Spinal cord (tissue), 9 donors: ENCODE measurements at regions not wholly inside any gene's neighbourhood (a gene's known extent, or its start where the extent isn't known, plus 50 kb on each side); places are given as distances from the start of the nearest gene placed in this dataset.

Experiments
- DNase-seq, 6 donors: peaks; one replicate each; pipeline versions ENCODE4 v3.0.0 to v3.0.0-alpha.2; 2013 to 2015; ENCODE audit warnings: low spot score in 6 of 6, low read depth in 4 of 6
- H3K27ac ChIP-seq: one replicate; pipeline ENCODE4 v1.5.1; 2013; ENCODE audit warnings: low read depth, low read length, control low read depth
- H3K27me3 ChIP-seq: one replicate; pipeline ENCODE4 v1.6.1; 2013; ENCODE audit warnings: low read length; ENCODE audit not compliant: control insufficient read depth, insufficient read depth
- H3K36me3 ChIP-seq: one replicate; pipeline ENCODE4 v1.6.1; 2013; ENCODE audit warnings: low read length; ENCODE audit not compliant: control insufficient read depth, insufficient read depth
- H3K4me1 ChIP-seq: one replicate; pipeline ENCODE4 v1.6.1; 2013; ENCODE audit warnings: low read length; ENCODE audit not compliant: control insufficient read depth, insufficient read depth
- H3K4me3 ChIP-seq: one replicate; pipeline ENCODE4 v1.5.1; 2013; ENCODE audit warnings: low read depth, low read length, control low read depth
- H3K9me3 ChIP-seq: one replicate; pipeline ENCODE4 v1.6.1; 2013; ENCODE audit warnings: low read length; ENCODE audit not compliant: control insufficient read depth, insufficient read depth
- WGBS: methylation state at CpG from one replicate; pipeline ENCODE4 v1.1.5; 2013; ENCODE audit warnings: missing lambda C conversion rate; ENCODE audit not compliant: insufficient coverage; 5-methylcytosine and 5-hydroxymethylcytosine counted together
- donor health status: healthy.

DNA sequence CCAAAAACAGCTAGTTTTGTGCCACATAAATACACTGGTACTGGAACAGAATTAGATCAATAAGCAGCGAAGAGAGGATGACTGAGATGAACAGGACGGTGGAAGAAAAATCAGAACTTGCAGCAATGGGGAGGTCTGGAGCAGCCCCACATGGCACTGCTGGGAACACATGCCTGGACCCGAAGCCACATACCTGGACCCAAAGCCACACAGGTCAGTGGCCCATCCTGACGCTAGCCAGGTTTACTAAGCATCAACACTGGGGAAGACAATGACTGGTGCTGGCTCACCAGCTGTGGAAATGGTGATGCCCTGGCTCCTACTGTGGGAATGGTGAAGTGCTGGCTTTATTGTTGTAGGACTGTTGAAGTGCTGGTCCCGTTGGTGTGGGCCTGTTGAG lies 139.7 kb upstream of the IRX4 start:
- no peak overlapping the region for H3K27ac ChIP-seq
- H3K36me3 ChIP-seq: no peaks in the 10 kb centered on the region
- DNase-seq: no peak
- H3K4me1 ChIP-seq: no peaks in the 10 kb centered on the region
- peaks cover 3% of the 10 kb centered on the region for H3K27me3 ChIP-seq
- H3K9me3 ChIP-seq: no peaks in the 10 kb centered on the region
- no peak overlapping the region for H3K4me3 ChIP-seq
- 93% methylated on average over 5 of the region's 5 CpGs for WGBS

GRCh38 chr5:2021484-2022176 lies 138.9 kb upstream of the IRX4 start:
- Histone ChIP-seq H3K27ac (no peak overlapping the region), H3K9me3 (no peaks in the 10 kb centered on the region), H3K4me1 (no peaks in the 10 kb centered on the region), H3K27me3 (peaks cover 3% of the 10 kb centered on the region), H3K36me3 (no peaks in the 10 kb centered on the region), H3K4me3 (no peak overlapping the region)
- WGBS: 94% methylated on average over 14 of the region's 14 CpGs
- DNase-seq: no peak

GRCh38 chr5:2020730-2021129 lies 138.0 kb upstream of the IRX4 start:
- DNase-seq: no peak
- 72% methylated on average over 3 of the region's 11 CpGs for WGBS

DNA sequence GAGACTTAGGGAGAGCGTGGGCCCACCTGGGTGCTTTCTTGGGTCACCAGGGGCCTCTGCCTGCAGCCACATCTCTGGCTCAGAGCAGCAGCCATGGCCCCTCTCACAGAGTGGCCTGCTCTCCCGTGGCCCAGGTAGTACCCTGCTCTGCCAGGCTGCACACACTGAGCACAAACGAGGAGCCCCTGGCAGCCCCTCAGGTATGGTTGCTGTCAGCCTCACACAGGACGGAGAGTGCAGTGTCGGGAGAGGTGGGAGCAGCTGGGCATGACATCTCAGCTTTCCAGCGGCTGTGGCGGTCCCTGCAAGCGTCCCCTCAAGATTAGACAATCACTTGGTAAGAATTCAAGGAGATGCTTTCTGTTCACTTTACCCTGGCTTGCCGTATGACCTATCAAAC lies 137.0 kb upstream of the IRX4 start:
- DNase-seq: no peak
- Histone ChIP-seq H3K27me3 (peaks cover 3% of the 10 kb centered on the region), H3K4me1 (no peaks in the 10 kb centered on the region), H3K27ac (no peak overlapping the region), H3K9me3 (no peaks in the 10 kb centered on the region), H3K36me3 (no peaks in the 10 kb centered on the region), H3K4me3 (no peak overlapping the region)
- WGBS: 88% methylated on average over 9 of the region's 9 CpGs

More at GRCh38 chr5:2020730-2021129, 138.0 kb upstream of the IRX4 start:
- H3K36me3 ChIP-seq: no peaks in the 10 kb centered on the region
- H3K4me1 ChIP-seq: no peaks in the 10 kb centered on the region
- H3K27me3 ChIP-seq: peaks cover 3% of the 10 kb centered on the region
- H3K4me3 ChIP-seq: no peak overlapping the region
- H3K27ac ChIP-seq: no peak overlapping the region
- no peaks in the 10 kb centered on the region for H3K9me3 ChIP-seq

DNA sequence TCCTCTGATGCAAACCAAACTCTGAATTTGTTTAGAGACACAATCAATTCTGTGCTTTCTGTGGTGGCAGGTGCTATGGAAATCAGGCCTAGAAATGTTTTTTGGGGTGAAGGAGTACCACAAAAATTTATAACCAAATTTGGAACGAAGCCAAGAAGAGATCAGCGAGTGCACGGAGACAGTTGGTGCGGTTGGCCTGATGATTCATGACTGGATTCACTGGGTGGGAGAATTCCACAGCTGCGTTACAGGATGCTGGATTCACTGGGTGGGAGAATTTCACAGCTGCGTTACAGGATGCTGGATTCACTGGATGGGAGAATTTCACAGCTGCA lies 135.6 kb upstream of the IRX4 start:
- H3K4me1 ChIP-seq: peaks cover 2% of the 10 kb centered on the region
- WGBS: 62% methylated on average over 4 of the region's 6 CpGs
- peaks cover 3% of the 10 kb centered on the region for H3K27me3 ChIP-seq
- no peak for DNase-seq
- H3K27ac ChIP-seq: no peak overlapping the region
- H3K36me3 ChIP-seq: no peaks in the 10 kb centered on the region
- H3K9me3 ChIP-seq: no peaks in the 10 kb centered on the region
- no peak overlapping the region for H3K4me3 ChIP-seq

GRCh38 chr5:2017540-2018389 lies 135.0 kb upstream of the IRX4 start:
- WGBS: 87% methylated on average over 14 of the region's 20 CpGs
- Histone ChIP-seq H3K27ac (no peak overlapping the region), H3K36me3 (no peaks in the 10 kb centered on the region), H3K27me3 (peaks cover 3% of the 10 kb centered on the region), H3K9me3 (no peaks in the 10 kb centered on the region), H3K4me1 (peaks cover 2% of the 10 kb centered on the region), H3K4me3 (no peak overlapping the region)
- DNase-seq: no peak

GRCh38 chr5:2015961-2016360 lies 133.2 kb upstream of the IRX4 start:
- Histone ChIP-seq H3K27ac (no peak overlapping the region), H3K4me3 (no peak overlapping the region), H3K9me3 (no peaks in the 10 kb centered on the region), H3K27me3 (no peaks in the 10 kb centered on the region), H3K36me3 (no peaks in the 10 kb centered on the region), H3K4me1 (peaks cover 2% of the 10 kb centered on the region)
- WGBS: 78% methylated on average over 4 of the region's 8 CpGs
- no peak for DNase-seq

DNA sequence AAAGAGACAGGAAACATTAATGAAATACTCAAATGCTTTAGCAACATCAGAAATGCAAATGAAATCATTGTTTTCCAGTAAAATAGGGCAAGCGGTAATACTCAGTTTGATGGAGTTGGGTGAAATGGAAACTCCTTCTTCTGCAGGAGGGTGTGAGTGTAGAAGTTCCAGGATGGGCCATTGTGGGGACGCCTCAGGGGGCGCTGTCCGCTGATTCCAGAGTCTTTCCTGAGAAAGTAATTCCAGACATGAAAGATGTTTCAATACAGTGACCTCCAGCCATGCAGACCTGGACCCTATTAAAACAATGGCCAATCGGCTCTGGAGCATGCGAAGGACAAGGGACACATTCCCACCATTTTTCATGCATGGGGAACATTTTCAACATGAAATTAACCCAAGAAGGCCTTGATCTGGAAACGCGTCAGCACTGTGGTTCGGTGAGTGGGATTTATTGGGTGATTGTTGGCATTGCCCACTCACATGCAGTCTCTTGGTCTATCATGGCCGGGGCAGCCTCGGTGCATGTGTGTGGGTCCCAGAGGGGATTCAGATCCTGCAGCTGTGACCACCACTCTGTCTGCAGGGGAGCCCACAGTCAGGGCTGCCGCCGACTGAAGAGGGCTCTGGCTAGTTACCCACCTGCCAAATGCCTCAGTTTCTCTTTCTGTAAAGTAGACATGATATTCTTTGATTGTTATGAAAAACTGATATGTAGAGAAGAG lies 132.6 kb upstream of the IRX4 start:
- H3K4me1 ChIP-seq: peaks cover 2% of the 10 kb centered on the region
- no peaks in the 10 kb centered on the region for H3K27me3 ChIP-seq
- no peak for DNase-seq
- H3K4me3 ChIP-seq: no peak overlapping the region
- H3K27ac ChIP-seq: no peak overlapping the region
- WGBS: 85% methylated on average over 10 of the region's 13 CpGs
- H3K36me3 ChIP-seq: no peaks in the 10 kb centered on the region
- no peaks in the 10 kb centered on the region for H3K9me3 ChIP-seq

GRCh38 chr5:2014058-2014610 lies 131.4 kb upstream of the IRX4 start:
- H3K9me3 ChIP-seq: no peaks in the 10 kb centered on the region
- H3K4me1 ChIP-seq: peaks cover 5% of the 10 kb centered on the region
- DNase-seq: no peak
- no peaks in the 10 kb centered on the region for H3K36me3 ChIP-seq
- no peaks in the 10 kb centered on the region for H3K27me3 ChIP-seq
- no peak overlapping the region for H3K4me3 ChIP-seq
- 75% methylated on average over 12 of the region's 12 CpGs for WGBS
- H3K27ac ChIP-seq: no peak overlapping the region
